ENCODE measurements at regions not wholly inside any gene's neighbourhood (a gene's known extent, or its start where the extent isn't known, plus 50 kb on each side); places are given as distances from the start of the nearest gene placed in this dataset.

DNA sequence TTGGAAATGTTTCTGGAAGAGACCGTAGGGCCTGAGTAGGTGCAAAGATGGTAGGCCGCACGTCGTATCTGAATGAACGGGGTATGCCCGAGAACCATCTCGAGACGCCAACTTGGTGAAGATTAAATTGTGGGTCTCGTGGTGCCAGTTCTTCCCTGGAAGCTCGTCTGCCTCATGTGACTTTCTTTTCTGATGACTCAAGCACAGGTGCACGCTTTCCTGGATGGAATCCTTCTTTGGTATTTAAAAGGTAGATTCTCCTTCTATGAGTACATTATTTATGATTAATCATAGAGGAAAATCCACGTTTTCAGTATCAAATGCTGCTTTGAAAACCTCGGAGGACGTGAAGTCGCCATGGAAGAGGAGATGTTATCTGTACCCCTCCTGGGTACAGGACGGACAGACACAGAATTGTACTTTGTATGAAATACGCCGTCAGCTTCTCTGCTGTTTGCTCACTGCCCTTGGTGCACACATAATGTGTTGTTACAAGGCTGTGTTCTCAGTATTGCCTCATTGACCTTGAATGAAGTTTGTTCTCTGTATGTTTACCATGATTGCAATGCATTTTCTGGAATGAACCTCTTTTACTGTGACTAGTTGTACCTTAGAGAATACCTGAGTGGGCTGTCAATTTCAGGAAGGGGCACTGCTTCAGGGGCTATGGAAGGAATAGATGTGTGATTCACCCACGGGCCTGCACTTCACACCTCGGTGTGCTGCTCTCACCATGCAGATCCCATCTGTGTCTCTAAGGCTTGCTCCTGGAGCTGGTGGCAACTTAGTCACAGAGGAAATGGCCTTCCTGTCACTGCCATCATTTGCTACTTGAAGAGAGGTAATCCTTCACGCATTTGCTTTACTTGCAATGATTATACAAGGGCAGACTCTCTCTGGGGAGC lies 137.3 kb upstream of the RTL1 start (continued):
- TF ChIP-seq, protein P1, sequence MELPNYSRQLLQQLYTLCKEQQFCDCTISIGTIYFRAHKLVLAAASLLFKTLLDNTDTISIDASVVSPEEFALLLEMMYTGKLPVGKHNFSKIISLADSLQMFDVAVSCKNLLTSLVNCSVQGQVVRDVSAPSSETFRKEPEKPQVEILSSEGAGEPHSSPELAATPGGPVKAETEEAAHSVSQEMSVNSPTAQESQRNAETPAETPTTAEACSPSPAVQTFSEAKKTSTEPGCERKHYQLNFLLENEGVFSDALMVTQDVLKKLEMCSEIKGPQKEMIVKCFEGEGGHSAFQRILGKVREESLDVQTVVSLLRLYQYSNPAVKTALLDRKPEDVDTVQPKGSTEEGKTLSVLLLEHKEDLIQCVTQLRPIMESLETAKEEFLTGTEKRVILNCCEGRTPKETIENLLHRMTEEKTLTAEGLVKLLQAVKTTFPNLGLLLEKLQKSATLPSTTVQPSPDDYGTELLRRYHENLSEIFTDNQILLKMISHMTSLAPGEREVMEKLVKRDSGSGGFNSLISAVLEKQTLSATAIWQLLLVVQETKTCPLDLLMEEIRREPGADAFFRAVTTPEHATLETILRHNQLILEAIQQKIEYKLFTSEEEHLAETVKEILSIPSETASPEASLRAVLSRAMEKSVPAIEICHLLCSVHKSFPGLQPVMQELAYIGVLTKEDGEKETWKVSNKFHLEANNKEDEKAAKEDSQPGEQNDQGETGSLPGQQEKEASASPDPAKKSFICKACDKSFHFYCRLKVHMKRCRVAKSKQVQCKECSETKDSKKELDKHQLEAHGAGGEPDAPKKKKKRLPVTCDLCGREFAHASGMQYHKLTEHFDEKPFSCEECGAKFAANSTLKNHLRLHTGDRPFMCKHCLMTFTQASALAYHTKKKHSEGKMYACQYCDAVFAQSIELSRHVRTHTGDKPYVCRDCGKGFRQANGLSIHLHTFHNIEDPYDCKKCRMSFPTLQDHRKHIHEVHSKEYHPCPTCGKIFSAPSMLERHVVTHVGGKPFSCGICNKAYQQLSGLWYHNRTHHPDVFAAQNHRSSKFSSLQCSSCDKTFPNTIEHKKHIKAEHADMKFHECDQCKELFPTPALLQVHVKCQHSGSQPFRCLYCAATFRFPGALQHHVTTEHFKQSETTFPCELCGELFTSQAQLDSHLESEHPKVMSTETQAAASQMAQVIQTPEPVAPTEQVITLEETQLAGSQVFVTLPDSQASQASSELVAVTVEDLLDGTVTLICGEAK (IDR thresholded peaks at IDR 0.05) = no peak
- TF ChIP-seq, protein P1 (CRISPR knock-in tag; IDR thresholded peaks at IDR 0.05) = no peak
- TF ChIP-seq ZNF362 (CRISPR knock-in tag; IDR thresholded peaks at IDR 0.05; ENCODE audit: borderline replicate concordance) (no peak), RFXANK (CRISPR knock-in tag; IDR thresholded peaks at IDR 0.05) (0 out of 2 replicates have a peak, but pooled peaks have one; percentile 33), JUND (CRISPR knock-in tag; IDR thresholded peaks at IDR 0.05) (0 out of 2 replicates have a peak, but pooled peaks have one; percentile 32), ZNF431 (CRISPR knock-in tag; IDR thresholded peaks at IDR 0.05; ENCODE audit: borderline replicate concordance, low read depth) (no peak; the same call in 1 of the 2 replicates), CCAR2 (optimal IDR thresholded peaks at IDR 0.05; ENCODE audit: low read depth, low read length) (no peak), RAD51 (IDR thresholded peaks at IDR 0.05; ENCODE audit: borderline replicate concordance) (no peak), ZNF501 (CRISPR knock-in tag; IDR thresholded peaks at IDR 0.05) (no peak), ZNF780A (CRISPR knock-in tag; IDR thresholded peaks at IDR 0.05) (no peak), ZNF230 (CRISPR knock-in tag; IDR thresholded peaks at IDR 0.05) (no peak), YEATS2 (CRISPR knock-in tag; IDR thresholded peaks at IDR 0.05; ENCODE audit: borderline replicate concordance) (peak; percentile 61; the same call in 1 of the 2 replicates), ZNF557 (CRISPR knock-in tag; IDR thresholded peaks at IDR 0.05) (no peak), ZNF383 (CRISPR knock-in tag; IDR thresholded peaks at IDR 0.05; ENCODE audit: borderline replicate concordance) (no peak)
- TF ChIP-seq, protein P2, sequence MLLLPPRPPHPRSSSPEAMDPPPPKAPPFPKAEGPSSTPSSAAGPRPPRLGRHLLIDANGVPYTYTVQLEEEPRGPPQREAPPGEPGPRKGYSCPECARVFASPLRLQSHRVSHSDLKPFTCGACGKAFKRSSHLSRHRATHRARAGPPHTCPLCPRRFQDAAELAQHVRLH (CRISPR knock-in tag; IDR thresholded peaks at IDR 0.05; ENCODE audit: borderline replicate concordance, low read depth) = no peak
- TF ChIP-seq, protein P3, sequence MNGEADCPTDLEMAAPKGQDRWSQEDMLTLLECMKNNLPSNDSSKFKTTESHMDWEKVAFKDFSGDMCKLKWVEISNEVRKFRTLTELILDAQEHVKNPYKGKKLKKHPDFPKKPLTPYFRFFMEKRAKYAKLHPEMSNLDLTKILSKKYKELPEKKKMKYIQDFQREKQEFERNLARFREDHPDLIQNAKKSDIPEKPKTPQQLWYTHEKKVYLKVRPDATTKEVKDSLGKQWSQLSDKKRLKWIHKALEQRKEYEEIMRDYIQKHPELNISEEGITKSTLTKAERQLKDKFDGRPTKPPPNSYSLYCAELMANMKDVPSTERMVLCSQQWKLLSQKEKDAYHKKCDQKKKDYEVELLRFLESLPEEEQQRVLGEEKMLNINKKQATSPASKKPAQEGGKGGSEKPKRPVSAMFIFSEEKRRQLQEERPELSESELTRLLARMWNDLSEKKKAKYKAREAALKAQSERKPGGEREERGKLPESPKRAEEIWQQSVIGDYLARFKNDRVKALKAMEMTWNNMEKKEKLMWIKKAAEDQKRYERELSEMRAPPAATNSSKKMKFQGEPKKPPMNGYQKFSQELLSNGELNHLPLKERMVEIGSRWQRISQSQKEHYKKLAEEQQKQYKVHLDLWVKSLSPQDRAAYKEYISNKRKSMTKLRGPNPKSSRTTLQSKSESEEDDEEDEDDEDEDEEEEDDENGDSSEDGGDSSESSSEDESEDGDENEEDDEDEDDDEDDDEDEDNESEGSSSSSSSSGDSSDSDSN (CRISPR knock-in tag; IDR thresholded peaks at IDR 0.05) = peak; percentile 34; the same call in 1 of the 2 replicates
